ENCODE measurements at regions not wholly inside any gene's neighbourhood (a gene's known extent, or its start where the extent isn't known, plus 50 kb on each side); places are given as distances from the start of the nearest gene placed in this dataset.

DNA sequence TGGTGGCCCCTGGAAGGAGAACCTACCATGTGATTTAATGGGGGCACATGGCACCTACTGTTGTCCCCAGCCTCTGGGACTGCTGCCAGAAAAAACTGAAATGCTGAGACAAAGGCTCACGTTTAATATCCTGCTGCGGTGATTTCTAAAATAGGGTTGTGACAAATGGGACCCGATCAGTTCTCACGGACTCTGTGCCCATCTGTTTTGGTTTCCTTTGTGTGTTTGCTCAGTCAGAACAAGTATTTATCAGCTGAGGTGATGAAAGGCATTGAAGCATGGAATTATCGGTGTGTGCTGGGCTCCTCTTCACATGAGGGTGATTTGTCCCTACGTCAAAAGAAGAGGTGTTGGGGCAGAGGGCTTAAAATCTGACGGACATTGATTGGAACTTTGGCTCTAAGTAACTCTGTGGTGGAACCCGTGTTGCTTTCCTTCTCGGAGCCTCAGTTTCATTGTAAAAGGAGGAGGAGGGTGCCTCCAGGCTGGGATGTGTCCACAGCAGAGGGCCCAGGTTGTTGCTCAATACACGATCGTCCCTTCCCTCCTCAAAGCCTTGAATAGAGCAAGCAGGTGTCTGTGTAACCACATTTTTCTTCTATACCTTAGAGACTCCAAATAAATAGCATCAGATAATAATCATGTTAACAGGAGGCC is 283.3 kb upstream of the RGMA start:
- TF ChIP-seq RELA (IDR thresholded peaks at IDR 0.05; ENCODE audit: borderline replicate concordance, partially characterized antibody) = no peak
- no peak for TF ChIP-seq ESRRA (IDR thresholded peaks at IDR 0.05; ENCODE audit: low read length)
- TF ChIP-seq HDAC2 (IDR thresholded peaks at IDR 0.05) = no peak
- TF ChIP-seq RCOR1 (conservative IDR thresholded peaks at IDR 0.05; ENCODE audit: low read depth, low read length) = no peak
- no peak for TF ChIP-seq CHD2 (IDR thresholded peaks at IDR 0.05; ENCODE audit: borderline replicate concordance, low read depth, low read length)
- TF ChIP-seq SP1 (IDR thresholded peaks at IDR 0.05; ENCODE audit: low read depth, low read length) = no peak
- TF ChIP-seq, protein P1, sequence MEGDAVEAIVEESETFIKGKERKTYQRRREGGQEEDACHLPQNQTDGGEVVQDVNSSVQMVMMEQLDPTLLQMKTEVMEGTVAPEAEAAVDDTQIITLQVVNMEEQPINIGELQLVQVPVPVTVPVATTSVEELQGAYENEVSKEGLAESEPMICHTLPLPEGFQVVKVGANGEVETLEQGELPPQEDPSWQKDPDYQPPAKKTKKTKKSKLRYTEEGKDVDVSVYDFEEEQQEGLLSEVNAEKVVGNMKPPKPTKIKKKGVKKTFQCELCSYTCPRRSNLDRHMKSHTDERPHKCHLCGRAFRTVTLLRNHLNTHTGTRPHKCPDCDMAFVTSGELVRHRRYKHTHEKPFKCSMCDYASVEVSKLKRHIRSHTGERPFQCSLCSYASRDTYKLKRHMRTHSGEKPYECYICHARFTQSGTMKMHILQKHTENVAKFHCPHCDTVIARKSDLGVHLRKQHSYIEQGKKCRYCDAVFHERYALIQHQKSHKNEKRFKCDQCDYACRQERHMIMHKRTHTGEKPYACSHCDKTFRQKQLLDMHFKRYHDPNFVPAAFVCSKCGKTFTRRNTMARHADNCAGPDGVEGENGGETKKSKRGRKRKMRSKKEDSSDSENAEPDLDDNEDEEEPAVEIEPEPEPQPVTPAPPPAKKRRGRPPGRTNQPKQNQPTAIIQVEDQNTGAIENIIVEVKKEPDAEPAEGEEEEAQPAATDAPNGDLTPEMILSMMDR (IDR thresholded peaks at IDR 0.05 in 2 of 3, conservative IDR thresholded peaks at IDR 0.05 in 1 of 3; ENCODE audit: control insufficient read depth in 2 of 3, extremely low read depth in 1 of 3, insufficient read depth in 1 of 3, low read depth in 3 of 3, low read length in 3 of 3) = no peak
- no peak for TF ChIP-seq CREM (IDR thresholded peaks at IDR 0.05; ENCODE audit: low read depth)
- TF ChIP-seq NFYB (IDR thresholded peaks at IDR 0.05; ENCODE audit: insufficient read depth, low read depth, low read length) = no peak
- no peak for TF ChIP-seq SUZ12 (IDR thresholded peaks at IDR 0.05; ENCODE audit: unreplicated experiment)
- no peak for TF ChIP-seq SMC3 (IDR thresholded peaks at IDR 0.05; ENCODE audit: borderline replicate concordance, low read length)
- no peak for TF ChIP-seq SRF (IDR thresholded peaks at IDR 0.05; ENCODE audit: low read depth in 2 of 2, low read length in 2 of 2)
- no peak for TF ChIP-seq NR2C2 (IDR thresholded peaks at IDR 0.05; ENCODE audit: borderline replicate concordance, control insufficient read depth, insufficient read length, low read depth)

All from GM12878 (cell line).